Muscle of arm (tissue), 1 donor: ENCODE measurements at regions not wholly inside any gene's neighbourhood (a gene's known extent, or its start where the extent isn't known, plus 50 kb on each side); places are given as distances from the start of the nearest gene placed in this dataset.
"Not testable (repeated sequence)": the region's sequence is repeated elsewhere in the genome, so short reads cannot be mapped to it uniquely, and the experiment has no call there.

Experiments
- DNase-seq: peaks from one replicate; pipeline ENCODE4 v3.0.0-alpha.2; 2013

DNA sequence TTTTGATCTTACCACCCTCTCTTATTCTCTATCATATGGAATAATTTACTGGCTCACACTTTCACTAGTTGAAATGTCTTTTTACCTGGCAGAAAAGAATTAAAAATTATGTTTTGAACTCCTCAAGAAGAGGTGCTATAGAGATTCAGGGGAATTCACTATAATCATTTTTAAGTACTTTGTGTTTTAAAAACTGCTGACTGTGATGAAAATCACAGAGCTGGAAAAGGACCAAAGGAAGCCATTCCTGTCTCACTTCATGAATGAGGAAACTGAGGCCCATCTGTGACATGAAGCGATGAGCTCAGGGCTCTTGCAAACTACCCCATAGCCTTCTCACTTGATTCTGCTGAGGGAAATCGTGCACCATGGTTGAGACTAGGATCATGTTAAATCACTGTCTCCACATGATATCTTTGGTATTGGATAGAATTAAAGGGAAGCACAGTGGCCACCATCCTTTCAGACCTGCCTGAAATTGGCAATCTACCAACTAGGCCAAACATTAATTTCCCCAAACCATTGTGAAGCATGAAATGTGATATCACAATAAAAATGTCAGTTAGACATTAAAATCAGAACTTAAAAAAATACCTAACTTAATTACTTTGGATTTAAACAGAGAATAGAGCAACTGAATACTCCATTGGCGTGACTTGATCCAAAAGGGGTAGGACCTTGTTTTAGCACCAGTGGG, 141.0 kb downstream of the FZD1 start:
- no peak for DNase-seq

DNA sequence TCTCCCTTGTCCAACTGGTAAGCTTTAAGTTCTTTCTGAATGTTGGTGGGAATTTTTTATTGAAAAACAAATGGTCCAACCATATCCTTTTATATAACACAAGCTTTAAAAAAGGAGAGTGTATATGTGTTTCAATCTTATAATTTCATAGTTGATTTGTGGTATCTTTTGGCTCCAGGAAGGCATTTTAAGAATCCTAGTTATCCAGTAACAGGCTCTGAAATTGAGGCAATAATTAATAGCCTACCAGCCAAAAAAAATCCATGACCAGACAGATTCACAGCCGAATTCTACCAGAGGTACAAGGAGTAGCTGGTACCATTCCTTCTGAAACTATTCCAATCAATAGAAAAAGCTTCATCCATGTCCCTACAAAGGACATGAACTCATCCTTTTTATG, 141.6 kb downstream of the FZD1 start:
- not testable (repeated sequence) for DNase-seq

DNA sequence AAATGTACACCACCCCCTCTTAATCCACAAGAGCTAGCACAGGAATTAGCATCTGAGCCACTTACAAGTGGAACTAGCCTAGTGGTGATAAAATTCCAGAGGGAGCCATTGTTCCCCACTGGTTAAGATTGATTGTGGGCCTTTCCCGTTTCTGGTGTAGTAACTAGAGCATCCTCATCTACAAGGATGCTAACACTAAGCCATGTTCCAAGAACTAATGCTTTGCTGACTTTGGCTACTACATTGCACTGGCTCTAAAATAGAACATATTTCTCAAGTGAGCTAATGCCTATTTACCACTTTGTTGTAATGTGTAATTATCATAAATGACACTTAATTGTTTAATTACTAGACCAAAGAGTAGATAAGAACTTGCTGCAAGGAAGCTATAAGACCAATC, 143.7 kb downstream of the FZD1 start:
- DNase-seq = no peak

DNA sequence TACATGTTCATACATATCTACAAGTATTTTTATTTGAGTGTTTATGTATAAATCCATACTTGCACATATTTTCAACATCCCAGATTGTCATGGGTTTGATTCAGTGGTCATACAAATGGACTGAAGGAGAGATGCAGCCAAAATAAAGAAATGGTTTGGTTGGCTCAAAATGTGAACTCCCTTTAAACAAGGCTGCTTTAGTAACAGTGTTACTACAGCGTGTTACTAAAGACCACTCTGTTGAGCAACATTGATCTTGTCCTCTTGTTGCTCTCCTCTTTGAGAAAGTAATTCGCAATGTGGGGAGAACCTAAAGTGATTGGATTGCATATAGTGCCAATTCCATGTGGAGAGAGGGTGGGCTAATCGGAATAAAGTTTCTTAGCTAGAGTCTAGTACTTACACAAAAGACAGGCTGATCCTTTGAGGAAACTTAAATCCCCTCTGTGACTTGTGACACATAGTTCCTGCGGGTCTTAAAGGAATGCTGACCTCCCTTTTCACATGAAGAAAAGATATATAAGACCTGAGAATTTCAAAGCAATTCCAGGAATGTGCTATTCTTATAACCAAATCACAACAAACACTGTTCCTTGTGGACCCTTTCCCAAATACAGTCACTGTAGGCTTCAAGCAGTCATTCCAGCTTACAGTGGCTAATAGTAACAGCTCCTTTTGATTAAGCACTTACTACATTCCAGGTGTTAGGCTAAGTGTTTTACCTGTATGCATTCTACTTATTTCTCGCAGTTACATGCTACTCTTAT, 144.3 kb downstream of the FZD1 start:
- DNase-seq = no peak

DNA sequence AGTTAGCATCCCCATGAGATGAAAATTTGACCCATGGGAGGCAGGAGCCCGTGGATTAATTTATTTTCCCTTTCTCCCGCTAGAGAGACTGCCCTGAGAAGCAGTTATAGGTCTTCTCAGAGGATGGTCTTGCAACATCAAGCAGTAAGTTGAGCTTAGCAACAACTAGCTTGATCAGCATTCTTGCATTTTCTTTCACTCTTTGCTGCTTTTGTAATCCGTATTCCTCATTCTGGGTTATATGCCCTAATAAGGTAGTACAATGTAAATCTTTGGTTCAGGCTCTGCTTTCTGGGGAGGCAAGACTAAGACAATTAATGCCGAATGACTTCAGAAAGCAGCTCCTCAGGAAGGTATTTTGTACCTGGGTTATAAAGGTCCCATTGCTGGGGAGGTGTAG, 146.8 kb downstream of the FZD1 start:
- DNase-seq = no peak

DNA sequence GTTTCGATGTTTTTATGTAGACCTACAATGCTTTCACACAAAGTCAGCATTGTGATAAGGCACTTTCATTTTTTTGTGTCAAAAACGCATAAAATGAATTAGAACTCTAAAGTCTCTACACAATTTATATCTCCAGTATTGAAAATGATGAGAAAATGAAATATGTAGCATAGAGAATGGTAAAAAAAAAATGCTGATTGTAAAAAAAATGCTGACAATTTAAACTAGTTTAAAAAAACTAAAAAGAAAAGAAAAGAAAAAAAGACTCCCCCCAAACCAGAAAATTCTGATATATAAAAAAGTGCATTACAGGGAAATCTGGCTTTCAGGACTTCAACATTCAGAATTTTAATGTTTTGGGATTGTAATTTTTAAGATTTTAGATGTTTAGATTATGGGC, 148.1 kb downstream of the FZD1 start:
- no peak for DNase-seq

DNA sequence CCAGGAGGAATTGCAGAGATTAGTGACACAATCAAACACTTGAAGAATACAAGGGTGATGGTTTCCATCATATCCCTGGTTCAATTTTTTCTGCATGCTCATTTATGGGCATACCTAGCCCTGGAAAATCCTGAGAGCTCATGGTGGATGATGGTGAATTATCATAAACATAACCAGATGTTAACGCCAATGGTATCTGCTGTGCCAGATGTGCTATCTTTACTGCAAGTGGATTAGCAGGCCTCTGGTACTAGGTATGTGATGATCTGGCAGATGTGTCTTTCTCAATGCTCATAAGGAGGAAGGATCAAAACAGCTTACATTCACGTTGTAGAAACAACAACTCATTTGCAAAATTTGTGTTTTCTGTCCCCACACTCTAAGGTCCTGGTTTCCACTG, 150.5 kb downstream of the FZD1 start:
- DNase-seq = no peak

DNA sequence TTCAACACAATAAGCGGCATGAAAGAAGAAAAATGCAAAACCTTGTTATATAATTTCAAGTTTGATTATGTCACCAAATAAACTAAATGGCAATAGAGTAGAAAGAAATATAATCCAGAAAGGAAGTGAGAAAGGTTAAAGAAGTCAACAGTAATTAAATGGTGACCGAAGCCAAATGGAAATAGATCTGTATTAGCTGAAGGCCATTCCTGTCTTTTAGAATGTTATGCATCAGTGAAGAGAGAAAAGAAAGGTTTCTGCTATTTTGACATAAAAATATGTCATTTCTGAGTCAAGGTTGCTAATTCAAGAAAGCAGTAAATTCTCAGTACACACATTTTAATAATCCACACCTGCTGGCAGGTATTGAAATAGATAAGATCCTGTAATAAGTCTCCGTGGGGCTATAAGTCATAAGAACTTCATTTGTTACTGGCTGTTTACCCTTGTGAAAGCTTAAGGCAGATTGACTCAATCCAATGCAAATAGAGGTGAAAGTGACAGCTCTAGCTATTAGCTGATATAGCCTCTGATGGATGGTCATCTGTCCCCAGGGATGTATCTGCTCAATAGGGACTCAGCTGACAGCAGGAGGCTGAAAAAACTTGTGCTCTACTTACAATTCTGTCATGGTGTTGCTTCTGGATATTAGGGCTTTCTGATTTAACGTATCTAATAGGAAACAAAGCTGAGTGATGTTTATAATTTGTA, 152.1 kb downstream of the FZD1 start:
- no peak for DNase-seq

DNA sequence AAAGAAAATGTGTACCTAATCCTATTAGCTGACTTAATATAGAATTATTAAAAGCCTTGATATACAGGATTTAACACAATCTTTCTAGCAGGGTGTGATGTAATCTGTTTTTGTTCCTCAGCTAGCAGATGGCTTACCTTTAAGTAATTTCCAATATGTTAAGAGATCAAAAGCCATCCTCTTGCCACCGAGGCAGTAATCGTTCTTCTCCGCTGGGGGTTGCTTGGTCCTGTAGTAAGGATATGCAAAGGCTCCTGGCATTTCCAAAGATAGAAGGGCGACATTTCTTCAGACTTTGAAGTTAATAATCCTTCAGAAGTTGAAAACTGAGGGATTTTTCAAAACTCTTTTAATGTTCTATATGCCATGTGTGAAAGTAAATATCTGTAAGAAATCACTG, 156.4 kb downstream of the FZD1 start:
- no peak for DNase-seq

DNA sequence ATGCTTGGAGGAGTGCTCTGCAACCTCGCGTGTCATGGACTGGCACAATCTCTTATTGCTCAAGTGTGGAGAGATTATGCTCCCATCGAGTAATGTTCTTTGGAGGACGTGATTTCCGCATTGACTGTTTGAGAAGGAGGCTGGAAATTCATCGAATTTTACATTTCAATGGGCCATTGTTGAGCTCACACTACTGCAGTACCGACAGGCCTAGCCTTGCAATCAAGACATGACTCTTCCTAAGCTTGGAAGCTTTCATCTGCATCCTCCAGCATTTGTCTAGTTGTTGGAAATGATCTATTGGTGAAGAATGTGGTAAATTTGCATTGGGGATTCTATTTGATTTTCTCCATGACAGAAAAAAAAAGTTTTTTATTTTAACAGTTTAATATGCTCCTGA, 156.8 kb downstream of the FZD1 start:
- DNase-seq = no peak

DNA sequence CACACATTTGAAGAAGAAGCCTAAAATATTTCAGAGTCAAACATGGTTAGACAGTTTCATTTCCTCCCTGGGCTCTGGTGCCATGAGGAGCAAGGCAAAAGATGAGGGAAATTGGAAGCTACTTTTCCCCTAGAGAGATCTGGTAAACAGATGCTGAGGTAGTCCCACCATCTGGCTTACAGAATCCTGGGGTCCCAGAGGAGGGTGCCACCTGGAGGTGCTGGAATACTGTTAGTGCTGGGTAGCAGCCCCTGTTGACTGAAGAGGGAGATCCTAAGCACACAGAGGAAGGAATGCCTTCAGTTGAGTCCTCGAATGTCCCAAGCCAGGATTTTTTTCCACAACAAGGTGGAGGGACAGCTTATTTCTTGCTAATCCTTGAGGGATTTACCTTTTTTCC, 160.1 kb downstream of the FZD1 start:
- DNase-seq = no peak

DNA sequence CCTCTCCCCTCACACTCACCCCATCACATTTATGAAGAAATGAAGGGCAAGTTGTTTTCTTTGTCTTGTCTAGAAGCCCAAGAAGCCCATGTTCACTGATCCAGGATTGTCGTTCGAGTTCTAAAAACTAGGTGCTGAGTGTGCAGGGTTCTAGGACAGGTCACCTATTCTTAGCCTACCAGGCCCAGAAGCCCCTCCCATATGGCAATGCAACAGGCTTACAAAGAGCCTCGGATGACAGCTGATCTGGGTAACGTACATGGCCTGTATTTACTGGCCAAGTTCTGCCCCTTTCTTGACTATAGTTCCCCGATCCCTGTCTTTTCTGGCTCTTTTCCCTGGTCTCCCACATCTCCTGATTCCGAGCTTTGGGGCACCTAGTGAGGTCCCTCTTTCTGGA, 160.9 kb downstream of the FZD1 start:
- no peak for DNase-seq

DNA sequence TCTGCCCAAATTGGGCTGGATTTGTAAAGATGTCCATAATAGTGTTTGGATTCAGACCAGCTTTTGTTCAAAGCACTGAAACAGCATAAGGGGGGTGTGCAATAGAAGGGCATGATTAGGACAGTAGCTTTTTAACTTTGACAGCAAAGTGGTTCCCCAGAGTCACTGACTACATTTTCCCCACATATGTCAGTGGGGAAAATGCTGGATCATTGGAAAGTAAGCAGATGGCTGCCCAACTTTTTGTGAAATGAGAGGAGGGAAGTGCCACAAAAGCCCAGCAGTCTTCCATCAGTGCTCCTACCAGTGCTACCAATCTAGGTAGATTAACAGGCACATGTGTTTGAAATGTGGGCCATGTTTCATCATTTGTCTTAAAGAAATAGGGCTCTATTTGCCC, 162.8 kb downstream of the FZD1 start:
- DNase-seq = no peak

DNA sequence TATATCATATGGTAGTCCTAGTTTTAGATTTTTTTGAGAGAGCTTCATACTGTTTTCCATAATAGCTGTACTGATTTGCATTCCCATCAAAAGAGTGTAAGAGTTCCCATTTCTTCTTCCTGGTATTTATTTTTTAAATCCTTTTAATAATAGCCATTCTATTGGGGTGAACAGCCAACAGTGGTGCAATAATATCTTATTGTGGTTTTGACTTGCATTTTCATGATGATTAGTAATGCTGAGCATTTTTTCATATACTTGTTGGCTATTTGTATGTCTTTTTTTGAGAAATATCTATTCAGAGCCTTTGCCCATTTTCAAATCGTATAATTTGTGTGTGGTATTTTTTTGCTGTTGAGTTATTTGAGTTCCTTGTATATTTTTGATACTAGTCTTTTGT, 167.4 kb downstream of the FZD1 start:
- no peak for DNase-seq

DNA sequence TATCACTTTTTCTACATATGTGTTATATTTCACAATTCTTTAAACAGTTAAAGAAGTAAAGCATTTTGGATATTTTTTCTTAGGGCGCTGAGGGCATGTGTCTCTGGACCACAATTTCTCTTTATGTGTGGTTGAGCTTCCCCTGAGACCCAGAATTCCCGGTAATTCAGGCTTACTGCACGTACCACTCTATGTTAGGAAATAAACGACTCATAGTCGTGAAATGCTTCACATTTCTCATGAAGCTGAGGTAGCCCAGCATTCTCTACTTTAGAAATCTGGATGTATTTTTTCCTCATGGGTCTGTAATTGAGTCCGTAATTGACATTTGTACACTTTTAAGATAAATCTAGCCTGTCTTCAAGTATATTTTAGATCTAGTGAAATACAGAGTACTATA, 170.6 kb downstream of the FZD1 start:
- peak; percentile 22 for DNase-seq

DNA sequence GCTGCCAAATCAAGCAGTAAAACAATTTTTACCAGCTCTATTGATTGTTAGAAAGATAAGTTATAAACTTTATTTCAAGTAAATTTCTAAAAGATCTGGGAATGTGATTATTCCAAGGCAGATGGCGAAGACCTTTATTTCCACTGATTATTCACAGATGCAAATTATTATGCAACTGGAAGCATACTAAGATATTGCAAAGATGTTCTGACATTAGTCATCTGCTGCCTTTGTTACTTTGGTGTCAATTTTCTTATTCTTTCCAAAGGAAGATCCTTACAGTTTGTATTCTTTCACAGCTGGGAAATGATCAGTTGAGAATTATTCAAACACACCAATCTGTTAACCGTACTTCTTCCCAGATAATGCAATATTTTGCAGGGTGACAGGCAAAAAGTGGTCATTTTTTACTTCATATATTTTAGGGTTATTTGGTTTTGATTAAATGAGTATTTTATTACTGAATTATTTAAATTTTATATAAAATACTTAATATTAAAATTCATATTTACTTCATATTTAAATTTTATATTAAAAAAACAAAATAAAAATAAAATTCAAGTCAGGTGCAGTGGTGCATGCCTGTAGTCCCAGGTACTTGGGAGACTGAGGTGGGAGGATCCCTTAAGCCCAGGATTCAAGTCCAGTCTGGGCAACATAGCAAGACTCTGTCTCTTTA, 171.3 kb downstream of the FZD1 start:
- peak; percentile 18 for DNase-seq

DNA sequence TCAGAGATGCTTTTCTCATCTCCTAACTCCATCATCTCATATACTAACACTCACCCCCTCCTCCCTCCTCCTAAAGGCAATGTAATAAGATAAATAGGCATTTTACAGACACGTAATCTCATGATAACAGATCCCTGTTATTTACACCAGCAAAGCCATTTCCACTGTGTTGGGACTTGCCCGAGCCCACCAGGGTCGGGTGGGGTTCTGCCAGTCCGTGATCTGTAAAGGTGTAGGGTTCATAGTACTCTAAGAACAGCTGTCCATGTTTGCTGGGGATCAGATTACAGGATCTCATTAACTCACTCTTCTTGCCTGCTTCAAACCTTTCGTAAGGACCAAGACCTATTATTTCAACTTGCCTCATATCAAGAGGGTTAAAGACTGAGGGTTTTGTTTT, 172.4 kb downstream of the FZD1 start:
- no peak for DNase-seq

DNA sequence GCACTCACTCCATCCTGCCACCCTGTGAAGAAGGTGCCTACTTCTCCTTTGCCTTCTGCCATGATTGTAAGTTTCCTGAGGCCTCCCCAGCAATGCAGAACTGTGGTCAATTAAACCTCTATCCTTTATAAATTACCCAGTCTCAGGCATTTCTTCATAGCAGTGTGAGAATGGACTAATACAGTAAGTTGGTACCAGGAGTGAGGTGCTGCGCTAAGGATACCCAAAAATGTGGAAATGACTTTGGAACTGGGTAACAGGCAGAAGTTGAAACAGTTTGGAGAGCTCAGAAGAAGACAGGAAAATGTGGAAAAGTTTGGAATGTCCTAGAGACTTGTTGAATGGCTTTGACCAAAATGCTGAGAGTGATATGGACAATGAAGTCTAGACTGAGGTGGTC, 176.0 kb downstream of the FZD1 start:
- not testable (repeated sequence) for DNase-seq

DNA sequence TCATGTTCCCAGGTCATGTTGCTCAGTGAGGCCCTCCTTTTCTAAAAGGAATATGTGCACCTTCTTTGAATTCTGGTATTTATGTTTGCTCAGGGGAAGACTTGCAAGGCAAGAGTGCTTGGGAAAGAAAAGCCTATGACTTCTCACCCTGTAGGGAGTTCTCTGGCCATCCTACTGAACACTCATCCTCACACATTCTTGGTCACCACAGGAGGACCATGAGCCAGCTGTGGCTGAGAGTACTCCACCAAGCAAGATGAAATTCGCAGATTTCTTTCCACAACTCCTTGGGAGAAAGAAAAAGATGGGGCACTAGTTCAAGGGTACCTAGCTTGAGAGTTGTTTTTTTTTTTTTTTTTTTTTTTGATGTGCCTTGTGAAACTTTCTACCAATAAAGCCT, 179.6 kb downstream of the FZD1 start:
- DNase-seq = no peak

DNA sequence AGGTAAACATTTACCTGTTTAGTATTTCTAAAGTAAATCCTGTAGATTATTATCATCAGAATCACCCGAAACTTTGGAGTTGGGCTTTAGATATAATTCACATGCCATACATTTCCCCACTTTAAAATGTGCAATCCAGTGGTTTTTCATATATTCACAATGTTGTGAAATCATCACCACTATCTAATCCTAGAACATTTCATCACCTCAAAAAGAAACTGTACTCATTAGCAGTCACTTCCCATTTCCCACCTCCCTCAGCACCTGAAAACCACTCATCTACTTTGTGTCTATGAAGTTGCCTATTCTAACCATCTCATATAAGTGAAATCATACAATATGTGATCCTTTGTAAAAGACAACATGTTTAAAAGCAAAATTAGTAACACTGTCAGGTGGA, 182.6 kb downstream of the FZD1 start:
- no peak for DNase-seq

DNA sequence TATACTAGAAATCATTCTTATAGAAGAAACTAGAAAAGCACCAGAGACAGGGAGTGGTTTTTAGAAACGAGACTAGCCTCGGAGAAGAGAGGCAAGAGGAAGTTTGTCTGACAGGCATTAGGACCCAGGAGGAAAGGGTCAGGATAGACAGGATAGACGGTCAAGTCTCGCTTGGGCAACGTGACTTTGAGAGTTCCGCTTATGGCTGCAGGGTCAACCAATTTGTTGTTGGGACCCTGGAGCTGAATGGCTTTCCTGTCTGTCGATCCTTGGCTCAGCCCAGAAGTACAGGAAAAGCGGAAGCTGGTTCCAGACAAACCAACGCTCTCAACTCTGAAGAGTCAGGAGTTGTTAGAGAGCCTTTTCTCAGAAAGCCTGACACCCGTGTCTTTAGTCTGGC, 191.2 kb downstream of the FZD1 start:
- no peak for DNase-seq

DNA sequence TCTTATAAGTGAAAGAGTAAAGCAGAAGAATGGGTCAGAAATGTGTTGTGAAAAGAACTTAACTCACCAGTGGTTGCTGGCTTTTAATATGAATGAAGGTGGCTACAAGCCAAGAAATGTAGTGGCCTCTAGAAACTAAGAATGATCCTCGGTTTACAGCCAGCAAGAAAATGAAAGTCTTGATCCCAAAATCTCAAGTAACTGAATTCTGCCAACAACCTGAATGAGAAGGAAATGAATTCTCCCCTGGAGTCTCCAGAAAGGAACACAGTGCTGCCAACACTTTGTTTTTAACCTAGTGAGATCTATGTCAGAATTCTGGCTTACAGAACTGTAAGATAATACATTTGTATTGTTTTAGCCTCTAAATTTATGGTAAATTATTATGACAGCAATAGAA, 193.0 kb downstream of the FZD1 start:
- peak; percentile 35 for DNase-seq

DNA sequence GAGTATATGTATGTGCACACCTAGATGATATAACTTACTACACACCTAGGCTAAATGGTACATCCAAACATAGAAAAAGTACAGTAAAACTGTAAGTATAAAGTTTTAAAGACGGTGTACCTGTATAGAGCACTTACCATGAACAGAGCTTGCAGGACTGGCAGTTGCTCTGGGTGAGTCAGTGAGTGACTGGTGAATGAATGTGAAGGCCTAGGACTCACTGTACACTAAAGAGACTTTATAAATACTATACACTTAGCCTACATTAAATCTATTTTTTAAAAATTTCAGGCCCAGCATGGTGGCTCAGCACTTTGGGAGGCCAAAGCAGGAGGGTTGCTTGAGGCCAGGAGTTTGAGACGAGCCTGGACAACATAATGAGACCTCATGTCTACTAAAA, 195.3 kb downstream of the FZD1 start:
- no peak for DNase-seq
